GM12873 (cell line): ENCODE measurements at regions not wholly inside any gene's neighbourhood (a gene's known extent, or its start where the extent isn't known, plus 50 kb on each side); places are given as distances from the start of the nearest gene placed in this dataset.

Experiments
- TF ChIP-seq, protein P1 (sequence below): IDR thresholded peaks from 2 replicates; pipeline ENCODE4 v1.5.1; 2012; ENCODE audit warnings: low read depth, mild to moderate bottlenecking, moderate library complexity, low read length, control low read depth; ENCODE audit not compliant: insufficient read depth; ENCODE audit errors: missing control alignments

- TF ChIP-seq, protein P1, sequence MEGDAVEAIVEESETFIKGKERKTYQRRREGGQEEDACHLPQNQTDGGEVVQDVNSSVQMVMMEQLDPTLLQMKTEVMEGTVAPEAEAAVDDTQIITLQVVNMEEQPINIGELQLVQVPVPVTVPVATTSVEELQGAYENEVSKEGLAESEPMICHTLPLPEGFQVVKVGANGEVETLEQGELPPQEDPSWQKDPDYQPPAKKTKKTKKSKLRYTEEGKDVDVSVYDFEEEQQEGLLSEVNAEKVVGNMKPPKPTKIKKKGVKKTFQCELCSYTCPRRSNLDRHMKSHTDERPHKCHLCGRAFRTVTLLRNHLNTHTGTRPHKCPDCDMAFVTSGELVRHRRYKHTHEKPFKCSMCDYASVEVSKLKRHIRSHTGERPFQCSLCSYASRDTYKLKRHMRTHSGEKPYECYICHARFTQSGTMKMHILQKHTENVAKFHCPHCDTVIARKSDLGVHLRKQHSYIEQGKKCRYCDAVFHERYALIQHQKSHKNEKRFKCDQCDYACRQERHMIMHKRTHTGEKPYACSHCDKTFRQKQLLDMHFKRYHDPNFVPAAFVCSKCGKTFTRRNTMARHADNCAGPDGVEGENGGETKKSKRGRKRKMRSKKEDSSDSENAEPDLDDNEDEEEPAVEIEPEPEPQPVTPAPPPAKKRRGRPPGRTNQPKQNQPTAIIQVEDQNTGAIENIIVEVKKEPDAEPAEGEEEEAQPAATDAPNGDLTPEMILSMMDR, result no peak
These were observed 255.0 kb upstream of the SNX7 start for GRCh38 chr1:98406352-98407088.

- TF ChIP-seq, protein P1, result no peak
These were observed 255.9 kb upstream of the SNX7 start for GRCh38 chr1:98405581-98406074.

- TF ChIP-seq, protein P1, result no peak
These were observed 256.7 kb upstream of the SNX7 start for GRCh38 chr1:98404866-98405265.

DNA sequence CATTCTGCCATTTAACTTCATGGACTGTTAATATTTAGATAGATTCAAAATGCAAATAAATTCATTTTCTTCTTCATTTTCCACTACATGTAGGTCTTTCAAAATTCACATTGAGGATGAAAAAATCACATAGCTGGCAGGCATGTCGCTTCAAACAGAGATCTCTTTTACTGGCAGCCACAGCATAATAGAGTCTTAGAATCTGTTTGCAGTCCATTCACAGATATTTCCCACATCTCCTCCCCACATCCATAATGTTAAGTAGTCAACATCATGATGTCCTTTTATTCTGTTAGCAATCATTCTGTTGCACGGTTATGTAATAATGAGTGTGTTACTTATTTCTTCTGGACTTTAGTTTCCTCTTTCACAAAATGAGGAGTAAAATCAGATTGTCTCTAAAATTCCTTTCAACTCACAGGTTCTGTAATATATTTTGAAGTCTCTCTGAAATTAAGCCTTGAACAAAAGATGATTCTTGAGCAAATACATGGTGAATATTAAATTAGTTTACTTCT lies 257.5 kb upstream of the SNX7 start:
- TF ChIP-seq, protein P1, result no peak

- TF ChIP-seq, protein P1, result no peak
These were observed 258.7 kb upstream of the SNX7 start for GRCh38 chr1:98402860-98403259.

- TF ChIP-seq, protein P1, result no peak
These were observed 261.1 kb upstream of the SNX7 start for GRCh38 chr1:98400446-98400845.

DNA sequence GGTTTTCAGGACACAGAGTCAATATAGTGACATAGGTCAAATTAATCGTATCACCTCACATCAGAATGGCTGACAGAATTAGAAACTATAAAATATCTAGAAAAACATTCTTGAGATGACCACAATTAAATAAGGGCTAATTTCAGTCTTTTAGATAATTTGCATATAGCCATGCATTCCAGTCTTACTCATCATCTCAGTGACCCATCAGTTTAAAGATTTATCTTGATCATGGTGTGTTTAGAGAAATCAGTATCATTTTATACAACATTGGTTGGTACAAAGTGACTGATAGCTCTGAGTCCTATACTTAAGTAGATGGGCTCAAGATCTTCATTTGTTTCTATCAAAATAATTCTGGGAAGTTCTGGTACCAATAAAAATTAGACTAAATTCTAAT lies 262.3 kb upstream of the SNX7 start:
- TF ChIP-seq, protein P1, result no peak
